Prostate gland (tissue), 2 donors: ENCODE measurements at regions not wholly inside any gene's neighbourhood (a gene's known extent, or its start where the extent isn't known, plus 50 kb on each side); places are given as distances from the start of the nearest gene placed in this dataset.

Source experiments
- POLR2AphosphoS5 ChIP-seq: sonication (generic); formaldehyde crosslinking; IDR thresholded peaks from one replicate; pipeline ENCODE4 v1.6.1; 2017; ENCODE audit warnings: antibody characterized with exemption
- TF ChIP-seq, protein P1 (sequence below), 4 experiments: fragments of 200-600 bp in 2 of 4; fragments of 450-650 bp in 2 of 4; sonication (generic) in 2 of 4; IDR thresholded peaks; 1 replicate in 3 of 4; 2 replicates in 1 of 4; pipeline ENCODE4 v1.5.1; 2016 to 2019; ENCODE audit warnings: antibody characterized with exemption in 4 of 4, mild to moderate bottlenecking in 2 of 4, moderate library complexity in 2 of 4

DNA sequence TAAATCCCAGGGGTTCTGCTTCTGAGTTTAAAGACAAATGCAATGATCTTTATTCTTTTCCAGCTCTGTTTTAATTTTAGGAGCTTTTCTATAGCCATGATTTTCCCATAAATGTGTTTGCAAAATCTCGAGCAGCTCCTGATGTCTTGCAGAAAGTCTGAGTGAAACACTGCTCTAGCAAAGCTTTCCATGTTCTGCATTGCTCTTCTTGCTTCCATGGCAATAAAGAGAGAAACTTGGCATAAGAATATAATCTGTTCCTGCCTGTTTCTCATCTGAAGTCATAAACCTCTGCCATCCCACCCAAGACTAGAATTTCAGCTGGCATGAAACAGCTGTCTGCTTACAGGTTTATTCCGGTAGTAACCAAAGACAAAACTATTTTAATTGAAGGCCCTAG, 254.5 kb downstream of the SPRY1 start:
- TF ChIP-seq, protein P1, sequence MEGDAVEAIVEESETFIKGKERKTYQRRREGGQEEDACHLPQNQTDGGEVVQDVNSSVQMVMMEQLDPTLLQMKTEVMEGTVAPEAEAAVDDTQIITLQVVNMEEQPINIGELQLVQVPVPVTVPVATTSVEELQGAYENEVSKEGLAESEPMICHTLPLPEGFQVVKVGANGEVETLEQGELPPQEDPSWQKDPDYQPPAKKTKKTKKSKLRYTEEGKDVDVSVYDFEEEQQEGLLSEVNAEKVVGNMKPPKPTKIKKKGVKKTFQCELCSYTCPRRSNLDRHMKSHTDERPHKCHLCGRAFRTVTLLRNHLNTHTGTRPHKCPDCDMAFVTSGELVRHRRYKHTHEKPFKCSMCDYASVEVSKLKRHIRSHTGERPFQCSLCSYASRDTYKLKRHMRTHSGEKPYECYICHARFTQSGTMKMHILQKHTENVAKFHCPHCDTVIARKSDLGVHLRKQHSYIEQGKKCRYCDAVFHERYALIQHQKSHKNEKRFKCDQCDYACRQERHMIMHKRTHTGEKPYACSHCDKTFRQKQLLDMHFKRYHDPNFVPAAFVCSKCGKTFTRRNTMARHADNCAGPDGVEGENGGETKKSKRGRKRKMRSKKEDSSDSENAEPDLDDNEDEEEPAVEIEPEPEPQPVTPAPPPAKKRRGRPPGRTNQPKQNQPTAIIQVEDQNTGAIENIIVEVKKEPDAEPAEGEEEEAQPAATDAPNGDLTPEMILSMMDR (IDR thresholded peaks at IDR 0.05): no peak
- peak; percentile 71 for TF ChIP-seq POLR2AphosphoS5
